ENCODE measurements at regions not wholly inside any gene's neighbourhood (a gene's known extent, or its start where the extent isn't known, plus 50 kb on each side); places are given as distances from the start of the nearest gene placed in this dataset.
A peak's percentile ranks its signal among the peaks of the same experiment; 100 is the strongest.
"Not testable (repeated sequence)": the region's sequence is repeated elsewhere in the genome, so short reads cannot be mapped to it uniquely, and the experiment has no call there.

- H3K4me3 ChIP-seq (ENCODE audit: low read depth, poor library complexity, severe bottlenecking): no peak overlapping the region
- TF ChIP-seq POLR2A (IDR thresholded peaks at IDR 0.05) (no peak), CTCF (IDR thresholded peaks at IDR 0.05) (no peak)
- DNase-seq (ENCODE audit: low spot score in 2 of 2): peak in 1 of 2 donors; percentile 5
- WGBS, 2 donors: 92 to 95% methylated on average over 8 of the region's 8 CpGs
- intact Hi-C loops (cut with DNase I; ENCODE audit: low total_unique reads): no loop called here
Observed at GRCh38 chr1:228845101-228845500, 109.8 kb downstream of the RHOU start.

- TF ChIP-seq CTCF (IDR thresholded peaks at IDR 0.05): no peak
- TF ChIP-seq POLR2A (IDR thresholded peaks at IDR 0.05): no peak
- no peak for DNase-seq (ENCODE audit: low spot score in 2 of 2)
- intact Hi-C loops (cut with DNase I; ENCODE audit: low total_unique reads): no loop called here
Observed at GRCh38 chr1:228846952-228847351, 111.7 kb downstream of the RHOU start.

GRCh38 chr1:228847451-228847850 lies 112.2 kb downstream of the RHOU start:
- H3K4me3 ChIP-seq (ENCODE audit: low read depth, poor library complexity, severe bottlenecking); intact Hi-C loops (cut with DNase I; ENCODE audit: low total_unique reads): not testable (repeated sequence)
- 94 to 100% methylated on average over 2 of the region's 2 CpGs for WGBS, 2 donors
- peak in 1 of 2 donors; percentile 12 for DNase-seq (ENCODE audit: low spot score in 2 of 2)

More at GRCh38 chr1:228846952-228847351, 111.7 kb downstream of the RHOU start:
- WGBS, 2 donors: 100% methylated on average over 1 of the region's 1 CpG
- no peak overlapping the region for H3K4me3 ChIP-seq (ENCODE audit: low read depth, poor library complexity, severe bottlenecking)

- no peak overlapping the region for H3K4me3 ChIP-seq (ENCODE audit: low read depth, poor library complexity, severe bottlenecking)
- intact Hi-C loops (cut with DNase I; ENCODE audit: low total_unique reads): no loop called here
- no peak for TF ChIP-seq POLR2A (IDR thresholded peaks at IDR 0.05)
- TF ChIP-seq CTCF (IDR thresholded peaks at IDR 0.05): no peak
- 67 to 75% methylated on average over 2 of the region's 2 CpGs for WGBS, 2 donors
- peak; percentile 7 to 31 for DNase-seq (ENCODE audit: low spot score in 2 of 2)
Observed at GRCh38 chr1:228848406-228848805, 113.1 kb downstream of the RHOU start.

- intact Hi-C loops (cut with DNase I; ENCODE audit: low total_unique reads): no loop called here
- H3K4me3 ChIP-seq (ENCODE audit: low read depth, poor library complexity, severe bottlenecking): no peak overlapping the region
- peak in 1 of 2 donors; percentile 39 for DNase-seq (ENCODE audit: low spot score in 2 of 2)
- TF ChIP-seq POLR2A (IDR thresholded peaks at IDR 0.05) (no peak), CTCF (IDR thresholded peaks at IDR 0.05) (no peak)
- WGBS, 2 donors: 74 to 78% methylated on average over 3 of the region's 3 CpGs
Observed at GRCh38 chr1:228849011-228849541, 113.8 kb downstream of the RHOU start.

GRCh38 chr1:228850141-228851100 lies 115.1 kb downstream of the RHOU start:
- TF ChIP-seq POLR2A (IDR thresholded peaks at IDR 0.05) (no peak), CTCF (IDR thresholded peaks at IDR 0.05) (no peak)
- peak in 1 of 2 donors; percentile 50 for DNase-seq (ENCODE audit: low spot score in 2 of 2)
- WGBS, 2 donors: 78 to 85% methylated on average over 11 of the region's 11 CpGs
- intact Hi-C loops (cut with DNase I; ENCODE audit: low total_unique reads): no loop called here
- H3K4me3 ChIP-seq (ENCODE audit: low read depth, poor library complexity, severe bottlenecking): no peak overlapping the region
